HCT116 (cell line): ENCODE measurements at regions not wholly inside any gene's neighbourhood (a gene's known extent, or its start where the extent isn't known, plus 50 kb on each side); places are given as distances from the start of the nearest gene placed in this dataset.

Experiments used
- ATAC-seq: fragments of 200-7000 bp; cut with Tn5 transposase; 2 replicates; pipeline ENCODE4 v1.9.1; 2020; ENCODE audit warnings: mild to moderate bottlenecking, moderate library complexity
- BruUV-seq: library from RNA; stranded (reverse); fragments of 400-500 nt; replicated peaks from 2 replicates; lab custom pipeline; 2021; lab: Mats Ljungman, UMichigan
- CTCF ChIA-PET: fragments of 300-600 bp; sonication (Branson Sonifier 250); formaldehyde crosslinking; loops from one replicate; lab custom pipeline; 2021; ENCODE audit warnings: antibody characterized with exemption; lab: Charles Lee
- POLR2A ChIA-PET: fragments of 300-600, 350-600 bp; sonication (Branson Sonifier 250); formaldehyde crosslinking; loops from one replicate; lab custom pipeline; 2021; ENCODE audit warnings: antibody characterized with exemption; lab: Charles Lee
- RAD21 ChIA-PET, 2 experiments: fragments of 300-600 bp; sonication (Branson Sonifier 250); formaldehyde crosslinking; loops; one replicate each; lab custom pipeline; 2023; ENCODE audit warnings: low total read pairs in 2 of 2; ENCODE audit not compliant: uncharacterized antibody in 2 of 2, unreplicated experiment in 2 of 2, low non-redundant PET in 1 of 2; lab: Charles Lee
- DNase-seq: peaks from one replicate; pipeline ENCODE4 v3.0.0-alpha.2; 2010; ENCODE audit warnings: low read depth, low spot score
- H2AFZ ChIP-seq: fragments of 200-600 bp; shearing (Covaris generic), sonication (generic); 2 replicates; pipeline ENCODE4 v1.6.1; 2017; ENCODE audit warnings: low read depth, mixed run types, mixed read lengths, antibody characterized with exemption, low read length; ENCODE audit not compliant: poor library complexity, severe bottlenecking
- H3K27ac ChIP-seq: 2 replicates; pipeline ENCODE4 v1.5.1; 2012; ENCODE audit warnings: low read depth, low read length
- H3K27me3 ChIP-seq: fragments of 200-600 bp; sonication (generic); 2 replicates; pipeline ENCODE4 v1.6.1; 2016; ENCODE audit warnings: mixed run types, low read length, mixed read lengths; ENCODE audit not compliant: insufficient read depth
- H3K36me3 ChIP-seq, 2 experiments: fragments of 200-500 bp in 1 of 2; fragments of 200-600 bp in 1 of 2; sonication (Bioruptor generic) in 1 of 2; sonication (generic) in 1 of 2; 2 replicates each; pipeline versions ENCODE4 v1.5.1 to v1.6.1; 2014 to 2016; ENCODE audit warnings: low read length in 2 of 2, inconsistent platforms in 1 of 2, mixed read lengths in 1 of 2, mixed run types in 1 of 2; ENCODE audit not compliant: insufficient read depth in 2 of 2, control insufficient read depth in 1 of 2
- H3K4me1 ChIP-seq, 2 experiments: fragments of 200-600 bp in 1 of 2; sonication (generic) in 1 of 2; 2 replicates each; pipeline versions ENCODE4 v1.5.1 to v1.6.1; 2012 to 2017; ENCODE audit warnings: low read length in 2 of 2, inconsistent platforms in 1 of 2, mild to moderate bottlenecking in 1 of 2, mixed read lengths in 1 of 2, mixed run types in 1 of 2, moderate library complexity in 1 of 2; ENCODE audit not compliant: insufficient read depth in 2 of 2, control insufficient read depth in 1 of 2
- H3K4me2 ChIP-seq: fragments of 200-600 bp; sonication (generic); 2 replicates; pipeline ENCODE4 v1.6.1; 2017; ENCODE audit warnings: mixed run types, low read length, mixed read lengths
- H3K4me3 ChIP-seq, 2 experiments: fragments of 200-600 bp in 1 of 2; sonication (generic) in 1 of 2; replicated peaks in 1 of 2; 2 replicates each; pipeline ENCODE4 v1.5.1; 2011 to 2016; ENCODE audit warnings: low read length in 2 of 2, control low read depth in 1 of 2, low read depth in 1 of 2, mild to moderate bottlenecking in 1 of 2, mixed read lengths in 1 of 2, mixed run types in 1 of 2
- H3K79me2 ChIP-seq: fragments of 200-600 bp; sonication (generic); 2 replicates; pipeline ENCODE4 v1.6.1; 2017; ENCODE audit warnings: mild to moderate bottlenecking, mixed run types, low read length, moderate library complexity, mixed read lengths; ENCODE audit not compliant: insufficient read depth
- H3K9ac ChIP-seq: fragments of 200-600 bp; sonication (generic); 2 replicates; pipeline ENCODE4 v1.6.1; 2016; ENCODE audit warnings: low read length, mixed read lengths
- H3K9me2 ChIP-seq: fragments of 200-600 bp; sonication (generic), shearing (Covaris generic); 2 replicates; pipeline ENCODE4 v1.6.1; 2017; ENCODE audit warnings: mixed run types, mild to moderate bottlenecking, moderate library complexity; ENCODE audit not compliant: insufficient read depth
- H3K9me3 ChIP-seq, 2 experiments: fragments of 200-500 bp in 1 of 2; fragments of 200-600 bp in 1 of 2; sonication (Bioruptor generic) in 1 of 2; sonication (generic) in 1 of 2; 2 replicates each; pipeline ENCODE4 v1.6.1; 2014 to 2017; ENCODE audit warnings: low read length in 2 of 2, mixed read lengths in 2 of 2, inconsistent platforms in 1 of 2, low read depth in 1 of 2, mild to moderate bottlenecking in 1 of 2, mixed run types in 1 of 2, moderate library complexity in 1 of 2; ENCODE audit not compliant: control insufficient read depth in 1 of 2, insufficient read depth in 1 of 2
- H4K20me1 ChIP-seq: fragments of 200-600 bp; sonication (generic), shearing (Covaris generic); 2 replicates; pipeline ENCODE4 v1.6.1; 2017; ENCODE audit warnings: mixed run types, mild to moderate bottlenecking, moderate library complexity; ENCODE audit not compliant: insufficient read depth
- ATF3 ChIP-seq: IDR thresholded peaks from 2 replicates; pipeline ENCODE4 v1.6.1; 2012
- CBX3 ChIP-seq: IDR thresholded peaks from 2 replicates; pipeline ENCODE4 v1.6.1; 2012; ENCODE audit warnings: low read depth
- EGR1 ChIP-seq: IDR thresholded peaks from 2 replicates; pipeline ENCODE4 v1.6.1; 2012; ENCODE audit warnings: low read depth
- EZH2phosphoT487 ChIP-seq: fragments of 200-600 bp; IDR thresholded peaks from 2 replicates; pipeline ENCODE4 v1.6.1; 2018; ENCODE audit warnings: antibody characterized with exemption, borderline replicate concordance
- JUND ChIP-seq: IDR thresholded peaks from 2 replicates; pipeline ENCODE4 v1.6.1; 2012
- MAX ChIP-seq: IDR thresholded peaks from 2 replicates; pipeline ENCODE4 v1.6.1; 2012
- POLR2AphosphoS5 ChIP-seq: IDR thresholded peaks from 2 replicates; pipeline ENCODE4 v1.6.1; 2011; ENCODE audit warnings: mild to moderate bottlenecking, low read depth, low read length, moderate library complexity
- REST ChIP-seq: IDR thresholded peaks from 2 replicates; pipeline ENCODE4 v1.6.1; 2012; ENCODE audit warnings: low read depth
- SP1 ChIP-seq: IDR thresholded peaks from 2 replicates; pipeline ENCODE4 v1.6.1; 2012; ENCODE audit warnings: low read depth
- ZBTB33 ChIP-seq: IDR thresholded peaks from 2 replicates; pipeline ENCODE4 v1.6.1; 2011; ENCODE audit warnings: mild to moderate bottlenecking, low read length, moderate library complexity; ENCODE audit not compliant: insufficient replicate concordance; ENCODE audit errors: extremely low read depth
- ZFX ChIP-seq: fragments of 450-650 bp; IDR thresholded peaks from 2 replicates; pipeline ENCODE4 v1.6.1; 2017
- ZNF274 ChIP-seq: fragments of 200-500 bp; sonication (Bioruptor generic); IDR thresholded peaks from 2 replicates; pipeline ENCODE4 v1.6.1; 2014; ENCODE audit warnings: mild to moderate bottlenecking, low read depth, low read length, inconsistent platforms
- intact Hi-C: fragments of 100-400 bp; cut with micrococcal nuclease; formaldehyde crosslinking; loops from 2 replicates; pipeline ENCODE4 v1.10.0; 2022
- TF ChIP-seq, protein P1 (sequence below), 3 experiments: fragments of 200-600 bp in 1 of 3; sonication (generic) in 1 of 3; IDR thresholded peaks in 2 of 3; conservative IDR thresholded peaks in 1 of 3; 2 replicates each; pipeline ENCODE4 v1.5.1; 2012 to 2017; ENCODE audit warnings: low read depth in 2 of 3, low read length in 2 of 3, antibody characterized with exemption in 1 of 3, borderline replicate concordance in 1 of 3, control low read depth in 1 of 3, mild to moderate bottlenecking in 1 of 3, mixed read lengths in 1 of 3, mixed run types in 1 of 3, moderate library complexity in 1 of 3; ENCODE audit not compliant: insufficient read depth in 1 of 3

GRCh38 chr22:26931471-26931870, 274.1 kb downstream of the MIAT start:
- Histone ChIP-seq H3K4me2 (no peak overlapping the region), H3K27me3 (peaks cover 48% of the 10 kb centered on the region), H3K9ac (no peak overlapping the region), H3K79me2 (no peaks in the 10 kb centered on the region), H3K4me3 (no peak overlapping the region), H3K4me1 (no peaks in the 10 kb centered on the region), H3K9me3 (no peaks in the 10 kb centered on the region; a peak in 1 of 4 replicates), H4K20me1 (no peaks in the 10 kb centered on the region), H3K36me3 (no peaks in the 10 kb centered on the region), H3K27ac (no peak overlapping the region), H3K9me2 (no peaks in the 10 kb centered on the region), H2AFZ (no peak overlapping the region)
- POLR2A ChIA-PET: no interaction called here
- ATAC-seq (no peak), DNase-seq (no peak)
- no peak for TF ChIP-seq ZFX
- intact Hi-C loops: no loop called here
- CTCF ChIA-PET: no interaction called here
- RAD21 ChIA-PET: no interaction called here
- no TSS peak for BruUV-seq

- POLR2A ChIA-PET: no interaction called here
- H3K79me2 ChIP-seq: no peaks in the 10 kb centered on the region
- H3K9ac ChIP-seq: no peak overlapping the region
- H2AFZ ChIP-seq: no peak overlapping the region
- H3K9me3 ChIP-seq: peaks cover 0 to 12% of the 10 kb centered on the region in 2 experiments; a peak in 2 of 4 replicates
- H3K36me3 ChIP-seq: no peaks in the 10 kb centered on the region
- no peak overlapping the region for H3K4me3 ChIP-seq
- BruUV-seq: no TSS peak
- CTCF ChIA-PET: no interaction called here
- intact Hi-C loops: no loop called here
- RAD21 ChIA-PET: no interaction called here
- H3K4me2 ChIP-seq: no peak overlapping the region
- ATAC-seq: no peak
- H3K9me2 ChIP-seq: no peaks in the 10 kb centered on the region
- no peak overlapping the region for H3K27ac ChIP-seq
- DNase-seq: no peak
- peaks cover 32% of the 10 kb centered on the region for H3K27me3 ChIP-seq
- H4K20me1 ChIP-seq: no peaks in the 10 kb centered on the region
- H3K4me1 ChIP-seq: no peaks in the 10 kb centered on the region
- TF ChIP-seq POLR2AphosphoS5 (no peak), SP1 (no peak), ZNF274 (no peak), EZH2phosphoT487 (no peak), ATF3 (no peak), CBX3 (no peak), MAX (no peak), REST (no peak), JUND (no peak), ZBTB33 (no peak), EGR1 (no peak)
- TF ChIP-seq, protein P1, sequence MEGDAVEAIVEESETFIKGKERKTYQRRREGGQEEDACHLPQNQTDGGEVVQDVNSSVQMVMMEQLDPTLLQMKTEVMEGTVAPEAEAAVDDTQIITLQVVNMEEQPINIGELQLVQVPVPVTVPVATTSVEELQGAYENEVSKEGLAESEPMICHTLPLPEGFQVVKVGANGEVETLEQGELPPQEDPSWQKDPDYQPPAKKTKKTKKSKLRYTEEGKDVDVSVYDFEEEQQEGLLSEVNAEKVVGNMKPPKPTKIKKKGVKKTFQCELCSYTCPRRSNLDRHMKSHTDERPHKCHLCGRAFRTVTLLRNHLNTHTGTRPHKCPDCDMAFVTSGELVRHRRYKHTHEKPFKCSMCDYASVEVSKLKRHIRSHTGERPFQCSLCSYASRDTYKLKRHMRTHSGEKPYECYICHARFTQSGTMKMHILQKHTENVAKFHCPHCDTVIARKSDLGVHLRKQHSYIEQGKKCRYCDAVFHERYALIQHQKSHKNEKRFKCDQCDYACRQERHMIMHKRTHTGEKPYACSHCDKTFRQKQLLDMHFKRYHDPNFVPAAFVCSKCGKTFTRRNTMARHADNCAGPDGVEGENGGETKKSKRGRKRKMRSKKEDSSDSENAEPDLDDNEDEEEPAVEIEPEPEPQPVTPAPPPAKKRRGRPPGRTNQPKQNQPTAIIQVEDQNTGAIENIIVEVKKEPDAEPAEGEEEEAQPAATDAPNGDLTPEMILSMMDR (IDR thresholded peaks at IDR 0.05 in 2 of 3, conservative IDR thresholded peaks at IDR 0.05 in 1 of 3; ENCODE audit: borderline replicate concordance in 1 of 3, insufficient read depth in 1 of 3, low read depth in 2 of 3, low read length in 2 of 3): no peak
These were observed 275.8 kb downstream of the MIAT start for GRCh38 chr22:26933105-26933590.
